ENCODE measurements at regions not wholly inside any gene's neighbourhood (a gene's known extent, or its start where the extent isn't known, plus 50 kb on each side); places are given as distances from the start of the nearest gene placed in this dataset.
"Not testable (repeated sequence)": the region's sequence is repeated elsewhere in the genome, so short reads cannot be mapped to it uniquely, and the experiment has no call there.

- not testable (repeated sequence) for TF ChIP-seq CTCF (optimal IDR thresholded peaks at IDR 0.05 in 1 of 3, IDR thresholded peaks at IDR 0.05 in 1 of 3, conservative IDR thresholded peaks at IDR 0.05 in 1 of 3; ENCODE audit: extremely low read depth in 1 of 3, insufficient read depth in 2 of 3, low read length in 3 of 3); EZH2 (IDR thresholded peaks at IDR 0.05; ENCODE audit: low read length)
These were observed 664.7 kb downstream of the SPATA31A6 start for GRCh38 chr9:42848156-42848555.
